Endothelial cell of umbilical vein (primary cell): ENCODE measurements at regions not wholly inside any gene's neighbourhood (a gene's known extent, or its start where the extent isn't known, plus 50 kb on each side); places are given as distances from the start of the nearest gene placed in this dataset.

Experiments
- BruUV-seq: library from RNA; stranded (reverse); fragments of 400-500 nt; replicated peaks from 2 replicates; lab custom pipeline; 2021; lab: Mats Ljungman, UMichigan
- CTCF ChIA-PET: fragments of 300-600, 350-600 bp; sonication (Branson Sonifier 250); formaldehyde crosslinking; loops from one replicate; lab custom pipeline; 2021; ENCODE audit warnings: antibody characterized with exemption, inconsistent platforms; lab: Charles Lee
- POLR2A ChIA-PET: fragments of 300-600, 350-600 bp; sonication (Branson Sonifier 250); formaldehyde crosslinking; loops from one replicate; lab custom pipeline; 2021; ENCODE audit warnings: antibody characterized with exemption, inconsistent platforms; lab: Charles Lee
- DNase-seq: peaks from one replicate; pipeline ENCODE4 v3.0.0-alpha.2; 2011; ENCODE audit warnings: low read depth, low spot score
- FAIRE-seq: peaks from 2 replicates; lab custom pipeline; 2011; peaks lifted over from hg19 to GRCh38; lab: Jason Lieb, UNC
- H2AFZ ChIP-seq: 2 replicates; pipeline ENCODE4 v1.6.0; 2012; ENCODE audit warnings: low read depth, low read length, control low read depth, inconsistent platforms
- H3K27ac ChIP-seq: 2 replicates; pipeline ENCODE4 v1.5.1; 2011; ENCODE audit warnings: low read depth, mild to moderate bottlenecking, control low read depth, low read length, moderate library complexity; ENCODE audit not compliant: insufficient read depth
- H3K27me3 ChIP-seq, 2 experiments: 2 replicates each; pipeline versions ENCODE4 v1.6.0 to v1.6.1; 2011; ENCODE audit warnings: low read length in 2 of 2, mixed read lengths in 1 of 2; ENCODE audit not compliant: control insufficient read depth in 2 of 2, insufficient read depth in 2 of 2
- H3K36me3 ChIP-seq, 2 experiments: 2 replicates in 1 of 2; 3 replicates in 1 of 2; pipeline ENCODE4 v1.5.1; 2011; ENCODE audit warnings: low read length in 2 of 2, mild to moderate bottlenecking in 1 of 2, moderate library complexity in 1 of 2; ENCODE audit not compliant: control insufficient read depth in 2 of 2, insufficient read depth in 2 of 2; ENCODE audit errors: extremely low read depth in 1 of 2
- H3K4me1 ChIP-seq: 3 replicates; pipeline ENCODE4 v1.5.1; 2011; ENCODE audit warnings: mild to moderate bottlenecking, low read length; ENCODE audit not compliant: control insufficient read depth, insufficient read depth; ENCODE audit errors: extremely low read depth
- H3K4me2 ChIP-seq: 2 replicates; pipeline ENCODE4 v1.6.1; 2011; ENCODE audit warnings: low read length, control low read depth, mixed read lengths; ENCODE audit not compliant: insufficient read depth
- H3K4me3 ChIP-seq, 3 experiments: fragments of 200-600 bp in 1 of 3; sonication (generic), shearing (Covaris generic) in 1 of 3; replicated peaks in 1 of 3; 2 replicates each; pipeline ENCODE4 v1.5.1; 2011 to 2016; ENCODE audit warnings: control low read depth in 3 of 3, low read length in 3 of 3, mild to moderate bottlenecking in 2 of 3, inconsistent platforms in 1 of 3, low read depth in 1 of 3, moderate library complexity in 1 of 3; ENCODE audit not compliant: insufficient read depth in 1 of 3
- H3K79me2 ChIP-seq: 2 replicates; pipeline ENCODE4 v1.6.0; 2012; ENCODE audit warnings: low read length, inconsistent platforms; ENCODE audit not compliant: control insufficient read depth, insufficient read depth
- H3K9ac ChIP-seq: replicated peaks from 2 replicates; pipeline ENCODE3; 2011; ENCODE audit warnings: low read length, control low read depth; ENCODE audit not compliant: insufficient read depth; ENCODE audit errors: extremely low read depth
- H3K9me1 ChIP-seq: replicated peaks from 3 replicates; pipeline ENCODE4 v1.6.0; 2011; ENCODE audit warnings: mild to moderate bottlenecking, low read length; ENCODE audit not compliant: control insufficient read depth, insufficient read depth; ENCODE audit errors: extremely low read depth
- H3K9me3 ChIP-seq: replicated peaks from 2 replicates; pipeline ENCODE4 v1.5.1; 2012; ENCODE audit warnings: low read length, inconsistent platforms; ENCODE audit not compliant: control insufficient read depth, insufficient read depth
- H4K20me1 ChIP-seq: replicated peaks from 2 replicates; pipeline ENCODE3; 2011; ENCODE audit warnings: mild to moderate bottlenecking, low read length; ENCODE audit not compliant: control insufficient read depth, insufficient read depth; ENCODE audit errors: extremely low read depth
- FOS ChIP-seq: IDR thresholded peaks from 2 replicates; pipeline ENCODE4 v1.6.1; 2011; ENCODE audit warnings: mild to moderate bottlenecking, low read length, moderate library complexity, borderline replicate concordance; ENCODE audit not compliant: insufficient read depth
- JUN ChIP-seq: IDR thresholded peaks from 2 replicates; pipeline ENCODE4 v1.6.1; 2011; ENCODE audit warnings: borderline replicate concordance, low read depth; ENCODE audit not compliant: insufficient read length, insufficient read depth
- MAX ChIP-seq: IDR thresholded peaks from 2 replicates; pipeline ENCODE4 v1.6.1; 2011; ENCODE audit not compliant: insufficient read depth, insufficient read length
- MYC ChIP-seq: IDR thresholded peaks from one replicate; pipeline ENCODE4 v1.6.1; 2011; ENCODE audit warnings: mild to moderate bottlenecking, low read depth, low read length
- POLR2A ChIP-seq: IDR thresholded peaks from 2 replicates; pipeline ENCODE4 v1.6.1; 2012; ENCODE audit warnings: low read depth, mild to moderate bottlenecking, control low read depth, low read length
- POLR2AphosphoS5 ChIP-seq: IDR thresholded peaks from 2 replicates; pipeline ENCODE4 v1.6.1; 2012; ENCODE audit warnings: low read depth, mild to moderate bottlenecking, control low read depth, low read length, moderate library complexity; ENCODE audit not compliant: insufficient read depth
- dilution Hi-C: fragments of 300-500 bp; cut with MboI; formaldehyde crosslinking; loops from one replicate; pipeline ENCODE4 v1.15.0; 2019; ENCODE audit warnings: low sequenced_read_pairs; ENCODE audit not compliant: extremely low pct_ligation_motif_present
- intact Hi-C: fragments of 100-400 bp; cut with micrococcal nuclease; formaldehyde crosslinking; loops from one replicate; pipeline ENCODE4 v1.10.0; 2022
- TF ChIP-seq, protein P1 (sequence below), 2 donors: IDR thresholded peaks; 1 replicate in 1 of 2; 2 replicates in 1 of 2; pipeline ENCODE4 v1.5.1; 2011; ENCODE audit warnings: low read length in 2 of 2, mild to moderate bottlenecking in 2 of 2, moderate library complexity in 2 of 2, control low read depth in 1 of 2, inconsistent platforms in 1 of 2, low read depth in 1 of 2; ENCODE audit not compliant: insufficient read depth in 1 of 2; ENCODE audit errors: extremely low read depth in 1 of 2

DNA sequence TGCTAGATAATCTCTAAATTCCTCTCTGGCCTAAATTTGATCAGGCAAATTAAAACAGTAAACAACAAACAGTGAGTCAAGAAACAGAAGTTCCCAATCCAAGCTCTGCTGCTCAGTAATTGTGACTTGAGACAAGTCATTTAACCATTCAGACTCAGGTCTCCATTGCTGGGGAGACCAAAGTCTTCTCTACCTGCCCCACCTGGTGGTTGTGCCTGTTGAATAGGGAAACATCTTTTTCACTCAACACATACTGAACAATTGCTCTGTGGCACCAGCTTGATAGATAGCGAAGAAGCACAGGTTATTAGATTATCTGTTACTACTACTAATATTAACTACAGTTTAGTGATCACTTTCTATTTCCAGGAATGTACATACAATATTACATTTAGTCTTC lies 112.1 kb upstream of the EOLA2 start:
- ChIA-PET POLR2A (no interaction called here), CTCF (interaction anchor here (1.2 kb wide), 1 partner anchor 315 kb away, joined by 4 read pairs; no protein-coding TSS in a partner anchor)
- Histone ChIP-seq H3K9ac (no peak overlapping the region), H3K4me2 (no peak overlapping the region), H3K79me2 (no peaks in the 10 kb centered on the region), H3K4me3 (no peak overlapping the region), H3K27ac (no peak overlapping the region), H3K36me3 (no peaks in the 10 kb centered on the region), H3K9me3 (no peaks in the 10 kb centered on the region), H3K27me3 (no peaks in the 10 kb centered on the region), H2AFZ (no peak overlapping the region), H3K9me1 (no peaks in the 10 kb centered on the region), H3K4me1 (peaks cover 7% of the 10 kb centered on the region), H4K20me1 (no peaks in the 10 kb centered on the region)
- DNase-seq (no peak), FAIRE-seq (no peak)
- dilution Hi-C loops (no loop called here), intact Hi-C loops (no loop called here)
- TF ChIP-seq POLR2A: no peak
- TF ChIP-seq, protein P1, sequence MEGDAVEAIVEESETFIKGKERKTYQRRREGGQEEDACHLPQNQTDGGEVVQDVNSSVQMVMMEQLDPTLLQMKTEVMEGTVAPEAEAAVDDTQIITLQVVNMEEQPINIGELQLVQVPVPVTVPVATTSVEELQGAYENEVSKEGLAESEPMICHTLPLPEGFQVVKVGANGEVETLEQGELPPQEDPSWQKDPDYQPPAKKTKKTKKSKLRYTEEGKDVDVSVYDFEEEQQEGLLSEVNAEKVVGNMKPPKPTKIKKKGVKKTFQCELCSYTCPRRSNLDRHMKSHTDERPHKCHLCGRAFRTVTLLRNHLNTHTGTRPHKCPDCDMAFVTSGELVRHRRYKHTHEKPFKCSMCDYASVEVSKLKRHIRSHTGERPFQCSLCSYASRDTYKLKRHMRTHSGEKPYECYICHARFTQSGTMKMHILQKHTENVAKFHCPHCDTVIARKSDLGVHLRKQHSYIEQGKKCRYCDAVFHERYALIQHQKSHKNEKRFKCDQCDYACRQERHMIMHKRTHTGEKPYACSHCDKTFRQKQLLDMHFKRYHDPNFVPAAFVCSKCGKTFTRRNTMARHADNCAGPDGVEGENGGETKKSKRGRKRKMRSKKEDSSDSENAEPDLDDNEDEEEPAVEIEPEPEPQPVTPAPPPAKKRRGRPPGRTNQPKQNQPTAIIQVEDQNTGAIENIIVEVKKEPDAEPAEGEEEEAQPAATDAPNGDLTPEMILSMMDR (IDR thresholded peaks at IDR 0.05; ENCODE audit: extremely low read depth in 1 of 2, insufficient read depth in 1 of 2, low read depth in 1 of 2, low read length in 2 of 2): no peak
- TF ChIP-seq JUN: no peak
- no peak for TF ChIP-seq MYC
- no peak for TF ChIP-seq FOS
- TF ChIP-seq MAX: no peak
- TF ChIP-seq POLR2AphosphoS5: no peak
- BruUV-seq: no TSS peak
